ENCODE measurements at regions not wholly inside any gene's neighbourhood (a gene's known extent, or its start where the extent isn't known, plus 50 kb on each side); places are given as distances from the start of the nearest gene placed in this dataset.

GRCh38 chr2:167420211-167420610 lies 531.9 kb downstream of the XIRP2 start:
- no peaks in the 10 kb centered on the region for H3K9me3 ChIP-seq (ENCODE audit: control insufficient read depth, low read depth, low read length)
- no peaks in the 10 kb centered on the region for H3K9me1 ChIP-seq (ENCODE audit: control insufficient read depth, extremely low read depth, insufficient read depth, low read length)
- dilution Hi-C loops (cut with MboI; ENCODE audit: extremely low pct_ligation_motif_present, low sequenced_read_pairs): no loop called here
- H3K27ac ChIP-seq (ENCODE audit: control insufficient read depth, insufficient read depth, low read length): no peak overlapping the region
- H3K4me2 ChIP-seq (ENCODE audit: control insufficient read depth, extremely low read depth, insufficient read depth, low read depth, low read length): no peak overlapping the region
- H4K20me1 ChIP-seq (ENCODE audit: control insufficient read depth, extremely low read depth, insufficient read depth, low read length): no peaks in the 10 kb centered on the region
- H3K4me1 ChIP-seq (ENCODE audit: control insufficient read depth, extremely low read depth, insufficient read depth, low read length): no peaks in the 10 kb centered on the region
- H3K4me3 ChIP-seq (ENCODE audit: control insufficient read depth in 2 of 3, extremely low read depth in 1 of 3, insufficient read depth in 2 of 3, low read depth in 1 of 3, low read length in 3 of 3): no peak overlapping the region
- no peaks in the 10 kb centered on the region for H3K27me3 ChIP-seq (ENCODE audit: control insufficient read depth, extremely low read depth, insufficient read depth, low read length)
- H2AFZ ChIP-seq (ENCODE audit: control insufficient read depth, low read length): no peak overlapping the region
- no peaks in the 10 kb centered on the region for H3K79me2 ChIP-seq (ENCODE audit: control insufficient read depth, insufficient read depth, low read length)
- H3K36me3 ChIP-seq (ENCODE audit: control insufficient read depth in 2 of 2, extremely low read depth in 1 of 2, insufficient read depth in 2 of 2, low read length in 2 of 2): no peaks in the 10 kb centered on the region
- no peak for TF ChIP-seq CTCF (optimal IDR thresholded peaks at IDR 0.05 in 1 of 3, IDR thresholded peaks at IDR 0.05 in 1 of 3, conservative IDR thresholded peaks at IDR 0.05 in 1 of 3; ENCODE audit: extremely low read depth in 1 of 3, insufficient read depth in 2 of 3, low read length in 3 of 3)
- no peak for TF ChIP-seq EZH2 (IDR thresholded peaks at IDR 0.05; ENCODE audit: low read length)
- H3K9ac ChIP-seq (ENCODE audit: control insufficient read depth, extremely low read depth, insufficient read depth, low read length): no peak overlapping the region
- DNase-seq (ENCODE audit: low read depth, low spot score): no peak
- FAIRE-seq: no peak

- H3K9me3 ChIP-seq (ENCODE audit: control insufficient read depth, low read depth, low read length): no peaks in the 10 kb centered on the region
- no peak for DNase-seq (ENCODE audit: low read depth, low spot score)
- no peaks in the 10 kb centered on the region for H3K4me1 ChIP-seq (ENCODE audit: control insufficient read depth, extremely low read depth, insufficient read depth, low read length)
- H3K36me3 ChIP-seq (ENCODE audit: control insufficient read depth in 2 of 2, extremely low read depth in 1 of 2, insufficient read depth in 2 of 2, low read length in 2 of 2): no peaks in the 10 kb centered on the region
- H3K4me2 ChIP-seq (ENCODE audit: control insufficient read depth, extremely low read depth, insufficient read depth, low read depth, low read length): no peak overlapping the region
- H3K9ac ChIP-seq (ENCODE audit: control insufficient read depth, extremely low read depth, insufficient read depth, low read length): no peak overlapping the region
- H3K27ac ChIP-seq (ENCODE audit: control insufficient read depth, insufficient read depth, low read length): no peak overlapping the region
- H4K20me1 ChIP-seq (ENCODE audit: control insufficient read depth, extremely low read depth, insufficient read depth, low read length): no peaks in the 10 kb centered on the region
- no peak for FAIRE-seq
- no peaks in the 10 kb centered on the region for H3K9me1 ChIP-seq (ENCODE audit: control insufficient read depth, extremely low read depth, insufficient read depth, low read length)
- no peaks in the 10 kb centered on the region for H3K27me3 ChIP-seq (ENCODE audit: control insufficient read depth, extremely low read depth, insufficient read depth, low read length)
- no peaks in the 10 kb centered on the region for H3K79me2 ChIP-seq (ENCODE audit: control insufficient read depth, insufficient read depth, low read length)
- dilution Hi-C loops (cut with MboI; ENCODE audit: extremely low pct_ligation_motif_present, low sequenced_read_pairs): no loop called here
- H2AFZ ChIP-seq (ENCODE audit: control insufficient read depth, low read length): no peak overlapping the region
- H3K4me3 ChIP-seq (ENCODE audit: control insufficient read depth in 2 of 3, extremely low read depth in 1 of 3, insufficient read depth in 2 of 3, low read depth in 1 of 3, low read length in 3 of 3): no peak overlapping the region
- TF ChIP-seq CTCF (optimal IDR thresholded peaks at IDR 0.05 in 1 of 3, IDR thresholded peaks at IDR 0.05 in 1 of 3, conservative IDR thresholded peaks at IDR 0.05 in 1 of 3; ENCODE audit: extremely low read depth in 1 of 3, insufficient read depth in 2 of 3, low read length in 3 of 3) (no peak), EZH2 (IDR thresholded peaks at IDR 0.05; ENCODE audit: low read length) (no peak)
Measured at GRCh38 chr2:167415068-167415467, 526.8 kb downstream of the XIRP2 start.

Data from keratinocyte (primary cell).